Uterus (tissue), 3 donors: ENCODE measurements at regions not wholly inside any gene's neighbourhood (a gene's known extent, or its start where the extent isn't known, plus 50 kb on each side); places are given as distances from the start of the nearest gene placed in this dataset.

Experiments used
- DNase-seq, 2 donors: peaks; one replicate each; pipeline ENCODE4 v3.0.0-alpha.2; 2019 to 2020
- H3K27ac ChIP-seq, 2 donors: fragments of 200-600 bp; sonication (generic); 1 replicate in 1 of 2; 2 replicates in 1 of 2; pipeline ENCODE4 v1.5.1; 2016 to 2018
- H3K27me3 ChIP-seq, 2 donors: fragments of 200-600 bp; sonication (generic); one replicate each; pipeline ENCODE4 v1.5.1; 2018 to 2019; ENCODE audit warnings: control low read depth in 1 of 2
- H3K36me3 ChIP-seq, 2 donors: fragments of 200-600 bp; sonication (generic); one replicate each; pipeline ENCODE4 v1.5.1; 2019; ENCODE audit warnings: control low read depth in 1 of 2
- H3K4me1 ChIP-seq, 2 donors: fragments of 200-600 bp; sonication (generic); one replicate each; pipeline ENCODE4 v1.5.1; 2018 to 2019; ENCODE audit warnings: control low read depth in 1 of 2
- H3K4me3 ChIP-seq, 2 donors: fragments of 200-600 bp; sonication (generic); 1 replicate in 1 of 2; 2 replicates in 1 of 2; pipeline ENCODE4 v1.5.1; 2018 to 2019; ENCODE audit warnings: mild to moderate bottlenecking in 1 of 2
- H3K9me3 ChIP-seq, 2 donors: fragments of 200-600 bp; sonication (generic); one replicate each; pipeline ENCODE4 v1.5.1; 2019; ENCODE audit warnings: control low read depth in 1 of 2
- CTCF ChIP-seq, 4 experiments: fragments of 200-600 bp in 2 of 4; fragments of 450-650 bp in 2 of 4; sonication (generic) in 2 of 4; IDR thresholded peaks; one replicate each; pipeline ENCODE4 v1.5.1; 2016 to 2019; ENCODE audit warnings: antibody characterized with exemption in 4 of 4, mild to moderate bottlenecking in 2 of 4, moderate library complexity in 1 of 4
- POLR2A ChIP-seq, 2 donors: fragments of 450-650 bp; IDR thresholded peaks; one replicate each; pipeline ENCODE4 v1.6.1; 2016; ENCODE audit warnings: antibody characterized with exemption in 2 of 2, mild to moderate bottlenecking in 1 of 2, moderate library complexity in 1 of 2
- intact Hi-C: fragments of 100-400 bp; cut with DNase I; formaldehyde crosslinking; loops from one replicate; pipeline ENCODE4 v1.15.1; 2023; ENCODE audit warnings: low total_unique reads
- donor health status: DM: yes; HTN: yes; CAD: no.

- DNase-seq: no peak
- Histone ChIP-seq H3K36me3 (no peaks in the 10 kb centered on the region), H3K27ac (no peak overlapping the region), H3K4me3 (no peak overlapping the region), H3K27me3 (no peaks in the 10 kb centered on the region), H3K4me1 (no peaks in the 10 kb centered on the region), H3K9me3 (no peaks in the 10 kb centered on the region)
- intact Hi-C loops: no loop called here
- no peak for TF ChIP-seq CTCF (IDR thresholded peaks at IDR 0.05)
- TF ChIP-seq POLR2A (IDR thresholded peaks at IDR 0.05): no peak
Observed at GRCh38 chr14:87286191-87286590, 706.8 kb downstream of the GALC start.

- TF ChIP-seq POLR2A (IDR thresholded peaks at IDR 0.05): no peak
- TF ChIP-seq CTCF (IDR thresholded peaks at IDR 0.05): no peak
- no peaks in the 10 kb centered on the region for H3K27me3 ChIP-seq
- no peaks in the 10 kb centered on the region for H3K36me3 ChIP-seq
- H3K4me3 ChIP-seq: no peak overlapping the region
- no peak overlapping the region for H3K27ac ChIP-seq
- intact Hi-C loops: no loop called here
- H3K4me1 ChIP-seq: no peaks in the 10 kb centered on the region
- no peak for DNase-seq
- no peaks in the 10 kb centered on the region for H3K9me3 ChIP-seq
Observed at GRCh38 chr14:87285506-87285905, 707.5 kb downstream of the GALC start.

- intact Hi-C loops: no loop called here
- Histone ChIP-seq H3K4me3 (no peak overlapping the region), H3K9me3 (no peaks in the 10 kb centered on the region), H3K27me3 (no peaks in the 10 kb centered on the region), H3K36me3 (no peaks in the 10 kb centered on the region), H3K4me1 (no peaks in the 10 kb centered on the region), H3K27ac (no peak overlapping the region)
- TF ChIP-seq CTCF (IDR thresholded peaks at IDR 0.05) (no peak), POLR2A (IDR thresholded peaks at IDR 0.05) (no peak)
- no peak for DNase-seq
Observed at GRCh38 chr14:87283547-87283946, 709.4 kb downstream of the GALC start.

GRCh38 chr14:87282266-87282665 is 710.7 kb downstream of the GALC start:
- TF ChIP-seq POLR2A (IDR thresholded peaks at IDR 0.05) (no peak), CTCF (IDR thresholded peaks at IDR 0.05) (no peak)
- H3K9me3 ChIP-seq: no peaks in the 10 kb centered on the region

GRCh38 chr14:87278415-87278814 is 714.6 kb downstream of the GALC start:
- H3K27me3 ChIP-seq: no peaks in the 10 kb centered on the region
- H3K9me3 ChIP-seq: no peaks in the 10 kb centered on the region
- no peaks in the 10 kb centered on the region for H3K36me3 ChIP-seq
- intact Hi-C loops: no loop called here
- TF ChIP-seq CTCF (IDR thresholded peaks at IDR 0.05) (no peak), POLR2A (IDR thresholded peaks at IDR 0.05) (no peak)
- no peaks in the 10 kb centered on the region for H3K4me1 ChIP-seq
- H3K4me3 ChIP-seq: no peak overlapping the region
- DNase-seq: no peak
- H3K27ac ChIP-seq: no peak overlapping the region

More at GRCh38 chr14:87282266-87282665, 710.7 kb downstream of the GALC start:
- no peak overlapping the region for H3K27ac ChIP-seq
- intact Hi-C loops: no loop called here
- H3K4me1 ChIP-seq: no peaks in the 10 kb centered on the region
- no peak overlapping the region for H3K4me3 ChIP-seq
- no peaks in the 10 kb centered on the region for H3K27me3 ChIP-seq
- DNase-seq: no peak
- no peaks in the 10 kb centered on the region for H3K36me3 ChIP-seq
